HFFc6 (cell line): ENCODE measurements at regions not wholly inside any gene's neighbourhood (a gene's known extent, or its start where the extent isn't known, plus 50 kb on each side); places are given as distances from the start of the nearest gene placed in this dataset.
A peak's percentile ranks its signal among the peaks of the same experiment; 100 is the strongest.

Experiments used
- DNase-seq: peaks from one replicate; pipeline ENCODE4 v3.0.0-alpha.2; 2018
- H3K27ac Mint-ChIP-seq: 2 replicates; pipeline ENCODE4 v1.8.0; 2020; ENCODE audit warnings: mild to moderate bottlenecking, mixed read lengths
- H3K27me3 Mint-ChIP-seq: 2 replicates; pipeline ENCODE4 v1.8.0; 2021; ENCODE audit warnings: mild to moderate bottlenecking, moderate library complexity, mixed read lengths; ENCODE audit not compliant: insufficient read depth
- H3K36me3 Mint-ChIP-seq: 2 replicates; pipeline ENCODE4 v1.8.0; 2021; ENCODE audit warnings: low read depth, mixed read lengths
- H3K4me1 Mint-ChIP-seq: 2 replicates; pipeline ENCODE4 v1.8.0; 2020; ENCODE audit warnings: low read depth, mixed read lengths
- H3K4me3 Mint-ChIP-seq: 2 replicates; pipeline ENCODE4 v1.8.0; 2020; ENCODE audit warnings: mild to moderate bottlenecking, moderate library complexity, mixed read lengths
- H3K9me3 Mint-ChIP-seq: 2 replicates; pipeline ENCODE4 v1.8.0; 2020; ENCODE audit warnings: mild to moderate bottlenecking, mixed read lengths
- TF ChIP-seq, protein P1 (sequence below): fragments of 200-600 bp; sonication (generic); IDR thresholded peaks from 2 replicates; pipeline ENCODE4 v1.5.0; 2021; ENCODE audit warnings: antibody characterized with exemption, mild to moderate bottlenecking

DNA sequence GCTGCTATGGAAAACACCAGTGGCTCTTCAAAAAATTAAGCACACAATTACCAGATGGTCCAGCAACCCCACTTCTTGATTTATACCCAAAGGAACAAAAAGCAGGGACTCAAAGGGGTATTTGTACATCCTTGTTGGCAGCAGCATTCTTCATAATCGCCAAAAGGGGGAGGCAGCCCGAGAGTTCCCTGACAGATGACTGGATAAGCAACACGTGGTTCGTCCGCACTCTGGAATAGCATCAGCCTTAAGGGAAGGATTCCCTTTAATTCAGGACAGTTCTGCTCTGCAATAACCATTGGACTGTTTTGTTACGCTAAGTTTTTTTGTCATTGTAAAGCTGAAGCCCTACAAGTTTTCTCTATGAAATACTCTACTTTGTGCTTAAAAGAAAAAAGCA, 76.7 kb upstream of the TWIST2 start:
- Mint-ChIP-seq H3K27ac (no peak overlapping the region), H3K9me3 (peaks cover 22% of the 10 kb centered on the region; the same call in 1 of the 2 replicates), H3K4me1 (no peaks in the 10 kb centered on the region), H3K4me3 (no peak overlapping the region), H3K36me3 (peaks cover 4% of the 10 kb centered on the region; the same call in 1 of the 2 replicates), H3K27me3 (peaks cover 43% of the 10 kb centered on the region)
- TF ChIP-seq, protein P1, sequence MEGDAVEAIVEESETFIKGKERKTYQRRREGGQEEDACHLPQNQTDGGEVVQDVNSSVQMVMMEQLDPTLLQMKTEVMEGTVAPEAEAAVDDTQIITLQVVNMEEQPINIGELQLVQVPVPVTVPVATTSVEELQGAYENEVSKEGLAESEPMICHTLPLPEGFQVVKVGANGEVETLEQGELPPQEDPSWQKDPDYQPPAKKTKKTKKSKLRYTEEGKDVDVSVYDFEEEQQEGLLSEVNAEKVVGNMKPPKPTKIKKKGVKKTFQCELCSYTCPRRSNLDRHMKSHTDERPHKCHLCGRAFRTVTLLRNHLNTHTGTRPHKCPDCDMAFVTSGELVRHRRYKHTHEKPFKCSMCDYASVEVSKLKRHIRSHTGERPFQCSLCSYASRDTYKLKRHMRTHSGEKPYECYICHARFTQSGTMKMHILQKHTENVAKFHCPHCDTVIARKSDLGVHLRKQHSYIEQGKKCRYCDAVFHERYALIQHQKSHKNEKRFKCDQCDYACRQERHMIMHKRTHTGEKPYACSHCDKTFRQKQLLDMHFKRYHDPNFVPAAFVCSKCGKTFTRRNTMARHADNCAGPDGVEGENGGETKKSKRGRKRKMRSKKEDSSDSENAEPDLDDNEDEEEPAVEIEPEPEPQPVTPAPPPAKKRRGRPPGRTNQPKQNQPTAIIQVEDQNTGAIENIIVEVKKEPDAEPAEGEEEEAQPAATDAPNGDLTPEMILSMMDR = peak; percentile 56
- DNase-seq = peak; percentile 8

DNA sequence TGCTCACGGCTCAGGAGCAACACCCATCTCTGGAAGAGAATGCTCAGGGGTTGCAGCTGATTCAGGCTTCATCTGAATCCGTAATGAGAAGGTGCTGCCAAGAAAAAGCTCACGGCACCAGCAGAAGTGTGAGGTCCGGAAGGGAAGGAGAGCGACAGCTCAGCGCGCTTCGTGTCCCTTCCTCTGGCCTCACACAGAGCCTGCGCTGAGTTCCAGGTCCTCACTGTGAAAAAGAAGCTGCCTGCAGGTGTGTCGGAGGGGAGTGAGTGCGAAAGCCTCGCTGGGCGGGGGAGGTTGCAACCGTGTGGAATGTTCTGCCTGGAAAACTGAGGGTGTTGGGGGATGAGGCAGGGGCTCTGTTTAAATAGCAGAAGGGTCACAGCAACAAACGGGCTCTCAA, 76.2 kb upstream of the TWIST2 start:
- H3K9me3 Mint-ChIP-seq = peaks cover 22% of the 10 kb centered on the region; the same call in 1 of the 2 replicates
- peaks cover 4% of the 10 kb centered on the region; the same call in 1 of the 2 replicates for H3K36me3 Mint-ChIP-seq
- H3K4me1 Mint-ChIP-seq = no peaks in the 10 kb centered on the region
- no peak overlapping the region for H3K4me3 Mint-ChIP-seq
- TF ChIP-seq, protein P1 = no peak
- no peak overlapping the region for H3K27ac Mint-ChIP-seq
- H3K27me3 Mint-ChIP-seq = peaks cover 43% of the 10 kb centered on the region
- DNase-seq = no peak

DNA sequence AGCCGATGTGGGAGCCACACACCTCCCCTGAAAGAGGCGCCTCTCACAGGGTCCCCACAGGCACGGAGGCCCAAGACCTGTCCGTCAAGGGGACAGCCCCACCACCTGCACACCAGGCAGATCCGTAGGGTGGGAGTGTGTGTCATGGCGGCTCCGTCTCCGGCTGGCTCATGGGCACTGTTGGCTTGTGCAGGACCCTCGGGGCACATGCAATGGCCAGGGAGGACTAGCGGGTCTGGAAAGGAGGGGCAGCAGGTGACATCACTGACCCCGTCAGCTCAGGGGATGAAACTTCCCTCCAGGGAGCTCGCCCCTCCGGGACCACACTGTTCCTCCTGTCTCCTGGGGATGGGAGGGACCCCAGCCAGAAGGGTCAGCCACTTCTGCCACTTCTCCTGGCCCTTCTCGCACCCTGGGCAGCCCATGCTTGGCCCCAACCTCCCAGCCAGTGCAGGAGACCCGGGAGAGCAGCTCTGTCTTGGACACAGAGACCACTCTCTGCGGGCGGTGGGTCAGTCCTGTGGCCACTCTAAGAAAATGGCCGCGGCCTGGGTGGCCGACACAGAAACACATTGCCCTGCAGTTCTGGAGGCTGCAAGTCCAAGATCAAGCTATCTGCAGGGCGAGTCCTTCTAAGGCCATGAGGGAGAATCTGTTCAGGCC, 75.1 kb upstream of the TWIST2 start:
- DNase-seq = no peak
- no peak overlapping the region for H3K4me3 Mint-ChIP-seq
- peaks cover 4% of the 10 kb centered on the region; the same call in 1 of the 2 replicates for H3K36me3 Mint-ChIP-seq
- H3K4me1 Mint-ChIP-seq = no peaks in the 10 kb centered on the region
- TF ChIP-seq, protein P1 = no peak
- peaks cover 45% of the 10 kb centered on the region for H3K27me3 Mint-ChIP-seq
- peaks cover 18% of the 10 kb centered on the region; the same call in 1 of the 2 replicates for H3K9me3 Mint-ChIP-seq
- H3K27ac Mint-ChIP-seq = no peak overlapping the region

DNA sequence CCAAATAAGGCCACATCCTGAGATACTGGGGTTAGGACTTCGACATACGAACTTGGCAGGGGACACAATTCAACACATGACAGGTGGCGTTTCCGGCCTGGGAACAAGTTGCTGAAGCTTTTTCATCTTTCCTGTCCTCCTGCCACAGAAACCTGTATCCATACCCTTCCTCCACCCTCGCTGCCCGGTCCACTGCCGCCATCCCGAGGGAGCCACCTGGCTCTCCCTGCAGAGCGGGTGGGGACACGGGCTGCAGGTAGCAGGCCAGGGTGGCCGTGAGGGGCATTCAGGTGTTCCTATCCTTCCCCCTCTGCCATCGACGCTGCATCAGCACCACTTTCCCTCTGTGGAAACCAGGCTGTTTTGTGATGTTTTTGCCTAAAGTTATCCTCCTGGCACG, 74.4 kb upstream of the TWIST2 start:
- peaks cover 44% of the 10 kb centered on the region for H3K27me3 Mint-ChIP-seq
- H3K9me3 Mint-ChIP-seq = peaks cover 15% of the 10 kb centered on the region; the same call in 1 of the 2 replicates
- no peak overlapping the region for H3K4me3 Mint-ChIP-seq
- no peak for DNase-seq
- no peak overlapping the region for H3K27ac Mint-ChIP-seq
- TF ChIP-seq, protein P1 = no peak
- peaks cover 4% of the 10 kb centered on the region; the same call in 1 of the 2 replicates for H3K36me3 Mint-ChIP-seq
- no peaks in the 10 kb centered on the region for H3K4me1 Mint-ChIP-seq

- peaks cover under 1% of the 10 kb centered on the region; the same call in 1 of the 2 replicates for H3K36me3 Mint-ChIP-seq
- no peak overlapping the region for H3K4me3 Mint-ChIP-seq
- no peaks in the 10 kb centered on the region for H3K4me1 Mint-ChIP-seq
- TF ChIP-seq, protein P1 = no peak
- DNase-seq = no peak
- H3K27me3 Mint-ChIP-seq = peaks cover 38% of the 10 kb centered on the region
- peaks cover 9% of the 10 kb centered on the region; the same call in 1 of the 2 replicates for H3K9me3 Mint-ChIP-seq
- no peak overlapping the region for H3K27ac Mint-ChIP-seq
Measured at GRCh38 chr2:238774071-238774470, 73.8 kb upstream of the TWIST2 start.
